ENCODE measurements at regions not wholly inside any gene's neighbourhood (a gene's known extent, or its start where the extent isn't known, plus 50 kb on each side); places are given as distances from the start of the nearest gene placed in this dataset.

DNA sequence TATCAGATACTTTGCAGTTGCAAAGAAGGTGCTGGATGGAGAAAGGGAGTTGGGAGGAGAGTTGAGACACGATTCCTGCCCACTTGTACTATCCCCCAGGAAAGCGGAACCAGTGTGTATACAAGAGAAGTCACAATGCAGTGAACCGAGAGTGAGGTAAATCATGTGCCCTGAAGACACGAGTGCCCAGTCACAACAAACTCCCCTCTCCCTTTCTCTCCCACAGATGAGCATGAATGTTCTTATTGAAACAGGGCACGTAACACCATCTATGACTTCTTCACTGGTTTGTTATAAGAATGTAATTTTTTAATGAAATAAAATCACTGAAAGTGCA, 155.7 kb downstream of the IRS1 start:
- no peak for DNase-seq (ENCODE audit: low read depth)
- Histone ChIP-seq H3K27me3 (ENCODE audit: control insufficient read depth, insufficient read depth, low read length) (no peaks in the 10 kb centered on the region), H3K36me3 (ENCODE audit: control insufficient read depth, insufficient read depth, low read length) (no peaks in the 10 kb centered on the region), H3K4me3 (ENCODE audit: low read depth, low read length) (no peak overlapping the region)
- TF ChIP-seq CTCF (IDR thresholded peaks at IDR 0.05; ENCODE audit: insufficient read depth, low read length, poor library complexity, severe bottlenecking), result no peak

DNA sequence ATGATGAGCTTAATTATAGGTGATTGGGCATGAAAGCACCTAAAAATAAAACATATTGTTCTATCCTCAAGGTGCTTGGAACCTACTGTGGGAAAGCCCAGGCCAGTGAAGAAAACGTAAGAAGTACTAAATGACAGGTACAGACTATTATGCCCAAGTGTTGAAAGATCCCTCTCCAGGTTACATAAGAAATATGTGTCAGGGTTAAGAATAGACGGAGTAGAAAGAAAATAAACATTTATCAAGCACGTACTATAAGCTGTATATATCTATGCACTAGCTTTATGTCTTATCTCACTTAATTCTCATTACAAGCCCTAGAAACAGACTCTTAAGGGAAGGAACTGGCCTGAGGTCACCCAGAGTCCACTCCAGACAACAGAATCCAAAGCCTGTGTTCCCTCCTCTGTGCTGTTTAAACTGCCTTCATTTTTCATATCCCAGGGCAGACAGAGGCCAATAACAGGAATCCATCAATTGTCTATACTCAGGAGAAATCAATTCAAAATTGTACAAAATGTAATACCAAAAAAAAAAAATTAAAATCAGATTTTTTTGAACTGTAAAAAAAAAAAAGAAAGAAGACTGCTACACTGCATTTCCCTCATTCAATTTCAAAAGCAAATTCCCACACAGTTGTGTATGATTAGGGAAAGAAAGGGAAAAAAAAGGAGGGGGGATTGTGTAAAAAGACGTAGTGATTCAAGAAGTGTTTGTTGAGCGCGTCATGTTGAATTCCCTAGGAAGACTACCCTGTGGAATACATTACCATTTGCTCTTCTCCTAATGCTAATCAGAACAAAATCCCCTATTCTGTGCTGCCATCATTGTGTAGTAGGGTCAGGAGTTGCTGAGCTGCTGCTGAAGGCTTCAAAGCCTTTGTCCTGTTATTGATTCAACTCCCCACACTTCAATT, 156.3 kb downstream of the IRS1 start:
- no peak for DNase-seq (ENCODE audit: low read depth)
- TF ChIP-seq CTCF (IDR thresholded peaks at IDR 0.05; ENCODE audit: insufficient read depth, low read length, poor library complexity, severe bottlenecking), result no peak
- Histone ChIP-seq H3K27me3 (ENCODE audit: control insufficient read depth, insufficient read depth, low read length) (no peaks in the 10 kb centered on the region), H3K36me3 (ENCODE audit: control insufficient read depth, insufficient read depth, low read length) (no peaks in the 10 kb centered on the region), H3K4me3 (ENCODE audit: low read depth, low read length) (no peak overlapping the region)

- H3K27me3 ChIP-seq (ENCODE audit: control insufficient read depth, insufficient read depth, low read length), result no peaks in the 10 kb centered on the region
- no peak for TF ChIP-seq CTCF (IDR thresholded peaks at IDR 0.05; ENCODE audit: insufficient read depth, low read length, poor library complexity, severe bottlenecking)
- no peaks in the 10 kb centered on the region for H3K36me3 ChIP-seq (ENCODE audit: control insufficient read depth, insufficient read depth, low read length)
- no peak overlapping the region for H3K4me3 ChIP-seq (ENCODE audit: low read depth, low read length)
- DNase-seq (ENCODE audit: low read depth), result no peak
Measured at GRCh38 chr2:226641008-226641407, 158.6 kb downstream of the IRS1 start.

DNA sequence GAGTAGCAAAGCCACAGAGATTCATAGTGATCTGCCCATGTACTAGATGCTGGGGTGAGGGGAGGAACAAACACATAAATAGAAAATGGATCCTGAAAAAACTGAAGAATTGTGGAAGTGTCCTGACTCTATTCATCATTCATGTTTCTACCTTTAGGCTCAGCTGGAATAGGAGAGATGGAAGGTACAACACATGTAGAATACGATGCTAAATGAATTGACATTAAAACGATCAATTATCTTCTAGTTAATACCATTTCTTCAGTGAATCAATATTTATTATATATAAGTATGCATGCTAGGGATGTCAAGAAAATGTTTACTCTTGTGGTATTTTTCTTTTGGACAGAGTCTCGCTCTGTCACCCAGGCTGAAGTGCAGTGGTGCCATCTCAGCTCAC, 159.1 kb downstream of the IRS1 start:
- no peak overlapping the region for H3K4me3 ChIP-seq (ENCODE audit: low read depth, low read length)

GRCh38 chr2:226639550-226639949, 160.1 kb downstream of the IRS1 start:
- H3K27me3 ChIP-seq (ENCODE audit: control insufficient read depth, insufficient read depth, low read length), result no peaks in the 10 kb centered on the region
- H3K4me3 ChIP-seq (ENCODE audit: low read depth, low read length), result no peak overlapping the region
- H3K36me3 ChIP-seq (ENCODE audit: control insufficient read depth, insufficient read depth, low read length), result no peaks in the 10 kb centered on the region
- DNase-seq (ENCODE audit: low read depth), result no peak
- TF ChIP-seq CTCF (IDR thresholded peaks at IDR 0.05; ENCODE audit: insufficient read depth, low read length, poor library complexity, severe bottlenecking), result no peak

More for the DNA sequence above, 159.1 kb downstream of the IRS1 start:
- Histone ChIP-seq H3K36me3 (ENCODE audit: control insufficient read depth, insufficient read depth, low read length) (no peaks in the 10 kb centered on the region), H3K27me3 (ENCODE audit: control insufficient read depth, insufficient read depth, low read length) (no peaks in the 10 kb centered on the region)
- DNase-seq (ENCODE audit: low read depth), result no peak
- TF ChIP-seq CTCF (IDR thresholded peaks at IDR 0.05; ENCODE audit: insufficient read depth, low read length, poor library complexity, severe bottlenecking), result no peak

GRCh38 chr2:226638576-226638975, 161.0 kb downstream of the IRS1 start:
- H3K27me3 ChIP-seq (ENCODE audit: control insufficient read depth, insufficient read depth, low read length), result no peaks in the 10 kb centered on the region
- no peak for TF ChIP-seq CTCF (IDR thresholded peaks at IDR 0.05; ENCODE audit: insufficient read depth, low read length, poor library complexity, severe bottlenecking)
- H3K4me3 ChIP-seq (ENCODE audit: low read depth, low read length), result no peak overlapping the region
- no peak for DNase-seq (ENCODE audit: low read depth)
- no peaks in the 10 kb centered on the region for H3K36me3 ChIP-seq (ENCODE audit: control insufficient read depth, insufficient read depth, low read length)

All from kidney epithelial cell (primary cell).